SU-DHL-6 (cell line): ENCODE measurements at regions not wholly inside any gene's neighbourhood (a gene's known extent, or its start where the extent isn't known, plus 50 kb on each side); places are given as distances from the start of the nearest gene placed in this dataset.

Experiments
- H2AFZ ChIP-seq: fragments of 200-600 bp; sonication (generic); 2 replicates; pipeline ENCODE4 v1.6.1; 2014; ENCODE audit warnings: low read depth, mild to moderate bottlenecking, moderate library complexity, mixed read lengths, antibody characterized with exemption, low read length; ENCODE audit not compliant: severe bottlenecking
- H3F3A ChIP-seq: fragments of 200-600 bp; shearing (Covaris generic); 2 replicates; pipeline ENCODE4 v1.6.0; 2016; ENCODE audit warnings: antibody characterized with exemption, mild to moderate bottlenecking; ENCODE audit not compliant: insufficient read depth
- H3K27ac ChIP-seq: fragments of 200-600 bp; sonication (generic); 2 replicates; pipeline ENCODE4 v1.5.1; 2016; ENCODE audit warnings: low read depth, mild to moderate bottlenecking, low read length, moderate library complexity, mixed read lengths
- H3K27me3 ChIP-seq: fragments of 200-600 bp; sonication (generic), shearing (Covaris generic); 2 replicates; pipeline ENCODE4 v1.6.0; 2014; ENCODE audit warnings: mild to moderate bottlenecking, low read length
- H3K36me3 ChIP-seq: fragments of 200-600 bp; sonication (generic); 2 replicates; pipeline ENCODE4 v1.6.1; 2014; ENCODE audit warnings: mild to moderate bottlenecking, low read length, mixed read lengths
- H3K4me2 ChIP-seq: fragments of 300-600, 200-600 bp; shearing (Covaris generic), sonication (generic); 2 replicates; pipeline ENCODE4 v1.6.0; 2014; ENCODE audit warnings: low read length, low read depth, mild to moderate bottlenecking; ENCODE audit not compliant: poor library complexity, severe bottlenecking
- H3K4me3 ChIP-seq: fragments of 200-600 bp; sonication (generic); 2 replicates; pipeline ENCODE4 v1.5.1; 2014; ENCODE audit warnings: antibody characterized with exemption, low read length, mild to moderate bottlenecking, mixed read lengths; ENCODE audit not compliant: insufficient read depth, poor library complexity, severe bottlenecking
- H3K79me2 ChIP-seq: fragments of 200-600 bp; sonication (generic); 2 replicates; pipeline ENCODE4 v1.6.1; 2014; ENCODE audit warnings: mild to moderate bottlenecking, low read length, moderate library complexity; ENCODE audit not compliant: insufficient read depth
- H3K9ac ChIP-seq: fragments of 200-600 bp; sonication (generic); 2 replicates; pipeline ENCODE4 v1.7.0; 2014; ENCODE audit warnings: mild to moderate bottlenecking, low read length
- H3K9me2 ChIP-seq: fragments of 200-600 bp; sonication (generic); replicated peaks from 2 replicates; pipeline ENCODE4 v1.6.1; 2014; ENCODE audit warnings: low read length; ENCODE audit not compliant: insufficient read depth
- H3K9me3 ChIP-seq: fragments of 200-600 bp; sonication (generic); 2 replicates; pipeline ENCODE4 v1.6.1; 2014; ENCODE audit warnings: low read length, mixed read lengths; ENCODE audit not compliant: insufficient read depth
- H4K20me1 ChIP-seq: fragments of 200-600 bp; sonication (generic); 2 replicates; pipeline ENCODE4 v1.6.1; 2014; ENCODE audit warnings: low read depth, mild to moderate bottlenecking, antibody characterized with exemption, low read length, moderate library complexity, mixed read lengths
- CTCF ChIP-seq: fragments of 200-600 bp; sonication (generic); IDR thresholded peaks from one replicate; pipeline ENCODE4 v1.5.1; 2017; ENCODE audit warnings: antibody characterized with exemption, mild to moderate bottlenecking, low read length, moderate library complexity; ENCODE audit not compliant: insufficient read depth, poor library complexity, severe bottlenecking
- EZH2phosphoT487 ChIP-seq: fragments of 200-600 bp; sonication (generic), shearing (Covaris generic); conservative IDR thresholded peaks from 2 replicates; pipeline ENCODE4 v1.6.1; 2018; ENCODE audit warnings: mild to moderate bottlenecking, antibody characterized with exemption, low read length, moderate library complexity, mixed read lengths

GRCh38 chr6:6808343-6808742 is 219.8 kb downstream of the LY86 start:
- Histone ChIP-seq H3K27me3 (no peaks in the 10 kb centered on the region), H3K4me2 (no peak overlapping the region), H3K9me2 (no peaks in the 10 kb centered on the region), H3K36me3 (no peaks in the 10 kb centered on the region), H2AFZ (no peak overlapping the region), H3K9ac (no peak overlapping the region), H3K79me2 (no peaks in the 10 kb centered on the region), H3K4me3 (no peak overlapping the region), H3K27ac (no peak overlapping the region), H4K20me1 (no peaks in the 10 kb centered on the region), H3K9me3 (no peaks in the 10 kb centered on the region), H3F3A (no peaks in the 10 kb centered on the region)
- TF ChIP-seq EZH2phosphoT487 (no peak), CTCF (no peak)

- Histone ChIP-seq H3K9me3 (no peaks in the 10 kb centered on the region), H3K4me2 (no peak overlapping the region), H3K4me3 (no peak overlapping the region), H3F3A (no peaks in the 10 kb centered on the region), H3K79me2 (no peaks in the 10 kb centered on the region), H3K9me2 (no peaks in the 10 kb centered on the region), H3K27ac (no peak overlapping the region), H2AFZ (no peak overlapping the region), H3K36me3 (no peaks in the 10 kb centered on the region), H4K20me1 (no peaks in the 10 kb centered on the region), H3K27me3 (no peaks in the 10 kb centered on the region), H3K9ac (no peak overlapping the region)
- no peak for TF ChIP-seq EZH2phosphoT487
- TF ChIP-seq CTCF = no peak
These were observed 220.4 kb downstream of the LY86 start for GRCh38 chr6:6808915-6809314.

- Histone ChIP-seq H3K9me2 (no peaks in the 10 kb centered on the region), H3K4me2 (no peak overlapping the region), H3K36me3 (no peaks in the 10 kb centered on the region), H2AFZ (no peak overlapping the region), H3K27me3 (no peaks in the 10 kb centered on the region), H3K9me3 (no peaks in the 10 kb centered on the region), H3K4me3 (no peak overlapping the region), H3K9ac (no peak overlapping the region), H3K79me2 (no peaks in the 10 kb centered on the region), H4K20me1 (no peaks in the 10 kb centered on the region), H3K27ac (no peak overlapping the region), H3F3A (no peaks in the 10 kb centered on the region)
- TF ChIP-seq CTCF = no peak
- TF ChIP-seq EZH2phosphoT487 = no peak
These were observed 222.2 kb downstream of the LY86 start for GRCh38 chr6:6810727-6811126.
